Fibroblast of lung (primary cell): ENCODE measurements at regions not wholly inside any gene's neighbourhood (a gene's known extent, or its start where the extent isn't known, plus 50 kb on each side); places are given as distances from the start of the nearest gene placed in this dataset.

Experiments used
- EZH2 ChIP-seq: IDR thresholded peaks from 2 replicates; pipeline ENCODE4 v1.5.1; 2012; ENCODE audit warnings: low read length, control low read depth, mild to moderate bottlenecking; ENCODE audit errors: missing control alignments
- TF ChIP-seq, protein P1 (sequence below), 2 donors: IDR thresholded peaks in 1 of 2; conservative IDR thresholded peaks in 1 of 2; 1 replicate in 1 of 2; 2 replicates in 1 of 2; pipeline ENCODE4 v1.5.1; 2011 to 2012; ENCODE audit warnings: low read length in 2 of 2, control low read depth in 1 of 2, inconsistent platforms in 1 of 2, low read depth in 1 of 2, mild to moderate bottlenecking in 1 of 2

GRCh38 chr12:91320999-91321398 is 138.4 kb upstream of the DCN start:
- TF ChIP-seq, protein P1, sequence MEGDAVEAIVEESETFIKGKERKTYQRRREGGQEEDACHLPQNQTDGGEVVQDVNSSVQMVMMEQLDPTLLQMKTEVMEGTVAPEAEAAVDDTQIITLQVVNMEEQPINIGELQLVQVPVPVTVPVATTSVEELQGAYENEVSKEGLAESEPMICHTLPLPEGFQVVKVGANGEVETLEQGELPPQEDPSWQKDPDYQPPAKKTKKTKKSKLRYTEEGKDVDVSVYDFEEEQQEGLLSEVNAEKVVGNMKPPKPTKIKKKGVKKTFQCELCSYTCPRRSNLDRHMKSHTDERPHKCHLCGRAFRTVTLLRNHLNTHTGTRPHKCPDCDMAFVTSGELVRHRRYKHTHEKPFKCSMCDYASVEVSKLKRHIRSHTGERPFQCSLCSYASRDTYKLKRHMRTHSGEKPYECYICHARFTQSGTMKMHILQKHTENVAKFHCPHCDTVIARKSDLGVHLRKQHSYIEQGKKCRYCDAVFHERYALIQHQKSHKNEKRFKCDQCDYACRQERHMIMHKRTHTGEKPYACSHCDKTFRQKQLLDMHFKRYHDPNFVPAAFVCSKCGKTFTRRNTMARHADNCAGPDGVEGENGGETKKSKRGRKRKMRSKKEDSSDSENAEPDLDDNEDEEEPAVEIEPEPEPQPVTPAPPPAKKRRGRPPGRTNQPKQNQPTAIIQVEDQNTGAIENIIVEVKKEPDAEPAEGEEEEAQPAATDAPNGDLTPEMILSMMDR (conservative IDR thresholded peaks at IDR 0.05 in 1 of 2, IDR thresholded peaks at IDR 0.05 in 1 of 2; ENCODE audit: low read depth in 1 of 2, low read length in 2 of 2), result no peak
- no peak for TF ChIP-seq EZH2
